ENCODE measurements at regions not wholly inside any gene's neighbourhood (a gene's known extent, or its start where the extent isn't known, plus 50 kb on each side); places are given as distances from the start of the nearest gene placed in this dataset.

GRCh38 chr1:214943054-214943453 lies 139.5 kb upstream of the KCNK2 start:
- H3K4me1 Mint-ChIP-seq (ENCODE audit: low read depth, unreplicated experiment) = no peaks in the 10 kb centered on the region
- no peak overlapping the region for H3K4me3 ChIP-seq (ENCODE audit: insufficient read depth, low read depth, low read length)
- no peaks in the 10 kb centered on the region for H3K79me2 ChIP-seq (ENCODE audit: insufficient read depth, low read length)
- H3K9ac ChIP-seq (ENCODE audit: low read length) = no peak overlapping the region
- no peaks in the 10 kb centered on the region for H3K36me3 Mint-ChIP-seq (ENCODE audit: low read depth, unreplicated experiment)
- no peak overlapping the region for H3K27ac ChIP-seq (ENCODE audit: low read depth, low read length)
- H3K9me3 ChIP-seq (ENCODE audit: insufficient read depth, low read depth, low read length) = no peaks in the 10 kb centered on the region
- peaks cover 1% of the 10 kb centered on the region for H3K9me3 Mint-ChIP-seq (ENCODE audit: unreplicated experiment)
- no peaks in the 10 kb centered on the region for H3K27me3 ChIP-seq (ENCODE audit: insufficient read depth, low read length)
- no peak overlapping the region for H3K27ac Mint-ChIP-seq (ENCODE audit: unreplicated experiment)
- DNase-seq (ENCODE audit: low read depth) (no peak), FAIRE-seq (no peak)
- no peaks in the 10 kb centered on the region for H3K27me3 Mint-ChIP-seq (ENCODE audit: low read depth, unreplicated experiment)
- H3K36me3 ChIP-seq (ENCODE audit: insufficient read depth, low read length) = no peaks in the 10 kb centered on the region
- no peak for TF ChIP-seq EZH2 (IDR thresholded peaks at IDR 0.05; ENCODE audit: insufficient read depth, low read length)
- TF ChIP-seq, protein P1, sequence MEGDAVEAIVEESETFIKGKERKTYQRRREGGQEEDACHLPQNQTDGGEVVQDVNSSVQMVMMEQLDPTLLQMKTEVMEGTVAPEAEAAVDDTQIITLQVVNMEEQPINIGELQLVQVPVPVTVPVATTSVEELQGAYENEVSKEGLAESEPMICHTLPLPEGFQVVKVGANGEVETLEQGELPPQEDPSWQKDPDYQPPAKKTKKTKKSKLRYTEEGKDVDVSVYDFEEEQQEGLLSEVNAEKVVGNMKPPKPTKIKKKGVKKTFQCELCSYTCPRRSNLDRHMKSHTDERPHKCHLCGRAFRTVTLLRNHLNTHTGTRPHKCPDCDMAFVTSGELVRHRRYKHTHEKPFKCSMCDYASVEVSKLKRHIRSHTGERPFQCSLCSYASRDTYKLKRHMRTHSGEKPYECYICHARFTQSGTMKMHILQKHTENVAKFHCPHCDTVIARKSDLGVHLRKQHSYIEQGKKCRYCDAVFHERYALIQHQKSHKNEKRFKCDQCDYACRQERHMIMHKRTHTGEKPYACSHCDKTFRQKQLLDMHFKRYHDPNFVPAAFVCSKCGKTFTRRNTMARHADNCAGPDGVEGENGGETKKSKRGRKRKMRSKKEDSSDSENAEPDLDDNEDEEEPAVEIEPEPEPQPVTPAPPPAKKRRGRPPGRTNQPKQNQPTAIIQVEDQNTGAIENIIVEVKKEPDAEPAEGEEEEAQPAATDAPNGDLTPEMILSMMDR (IDR thresholded peaks at IDR 0.05; ENCODE audit: insufficient read depth, low read depth, low read length) = no peak
- H3K4me1 ChIP-seq (ENCODE audit: insufficient read depth, low read length) = no peaks in the 10 kb centered on the region
- no peak overlapping the region for H2AFZ ChIP-seq (ENCODE audit: low read depth, low read length)
- H3K4me2 ChIP-seq (ENCODE audit: low read length) = no peak overlapping the region
- H3K4me3 Mint-ChIP-seq (ENCODE audit: unreplicated experiment) = no peak overlapping the region
- no peaks in the 10 kb centered on the region for H4K20me1 ChIP-seq (ENCODE audit: insufficient read depth, low read length)

GRCh38 chr1:214946615-214947014 lies 135.9 kb upstream of the KCNK2 start:
- Histone ChIP-seq H3K4me2 (ENCODE audit: low read length) (no peak overlapping the region), H3K27ac (ENCODE audit: low read depth, low read length) (no peak overlapping the region), H3K9ac (ENCODE audit: low read length) (no peak overlapping the region), H3K79me2 (ENCODE audit: insufficient read depth, low read length) (no peaks in the 10 kb centered on the region), H3K9me3 (ENCODE audit: insufficient read depth, low read depth, low read length) (no peaks in the 10 kb centered on the region), H2AFZ (ENCODE audit: low read depth, low read length) (no peak overlapping the region), H3K27me3 (ENCODE audit: insufficient read depth, low read length) (no peaks in the 10 kb centered on the region), H3K4me1 (ENCODE audit: insufficient read depth, low read length) (no peaks in the 10 kb centered on the region), H3K36me3 (ENCODE audit: insufficient read depth, low read length) (no peaks in the 10 kb centered on the region), H4K20me1 (ENCODE audit: insufficient read depth, low read length) (no peaks in the 10 kb centered on the region), H3K4me3 (ENCODE audit: insufficient read depth, low read depth, low read length) (no peak overlapping the region)
- no peaks in the 10 kb centered on the region for H3K4me1 Mint-ChIP-seq (ENCODE audit: low read depth, unreplicated experiment)
- no peak overlapping the region for H3K4me3 Mint-ChIP-seq (ENCODE audit: unreplicated experiment)
- no peaks in the 10 kb centered on the region for H3K9me3 Mint-ChIP-seq (ENCODE audit: unreplicated experiment)
- H3K27ac Mint-ChIP-seq (ENCODE audit: unreplicated experiment) = no peak overlapping the region
- H3K36me3 Mint-ChIP-seq (ENCODE audit: low read depth, unreplicated experiment) = no peaks in the 10 kb centered on the region
- FAIRE-seq (no peak), DNase-seq (ENCODE audit: low read depth) (no peak)
- H3K27me3 Mint-ChIP-seq (ENCODE audit: low read depth, unreplicated experiment) = no peaks in the 10 kb centered on the region
- no peak for TF ChIP-seq EZH2 (IDR thresholded peaks at IDR 0.05; ENCODE audit: insufficient read depth, low read length)
- TF ChIP-seq, protein P1 (IDR thresholded peaks at IDR 0.05; ENCODE audit: insufficient read depth, low read depth, low read length) = no peak

DNA sequence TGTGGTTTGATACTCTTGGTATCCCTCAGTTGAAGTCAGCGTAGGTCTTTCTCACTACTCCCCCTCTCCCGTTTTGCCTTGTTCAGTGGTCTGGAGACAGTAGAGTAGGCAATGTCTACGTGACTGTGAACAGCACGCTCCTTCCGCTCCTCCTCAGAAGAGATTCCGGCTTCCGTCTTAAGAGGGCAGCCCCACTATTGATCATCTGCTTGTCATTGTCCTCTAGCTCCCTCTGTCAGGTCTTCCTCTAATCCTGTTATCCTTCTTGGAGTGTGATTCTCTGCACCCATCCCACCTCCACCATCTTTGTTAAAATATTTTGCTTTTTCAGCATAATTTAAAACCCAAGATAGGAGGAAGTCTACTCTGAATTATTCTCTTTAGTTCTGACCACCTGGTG lies 129.9 kb upstream of the KCNK2 start:
- H3K4me1 ChIP-seq (ENCODE audit: insufficient read depth, low read length) = peaks cover 9% of the 10 kb centered on the region
- H3K36me3 Mint-ChIP-seq (ENCODE audit: low read depth, unreplicated experiment) = no peaks in the 10 kb centered on the region
- no peak overlapping the region for H3K4me3 ChIP-seq (ENCODE audit: insufficient read depth, low read depth, low read length)
- peaks cover 2% of the 10 kb centered on the region for H3K9me3 Mint-ChIP-seq (ENCODE audit: unreplicated experiment)
- H3K9ac ChIP-seq (ENCODE audit: low read length) = no peak overlapping the region
- H3K27ac Mint-ChIP-seq (ENCODE audit: unreplicated experiment) = no peak overlapping the region
- no peaks in the 10 kb centered on the region for H3K9me3 ChIP-seq (ENCODE audit: insufficient read depth, low read depth, low read length)
- no peaks in the 10 kb centered on the region for H3K36me3 ChIP-seq (ENCODE audit: insufficient read depth, low read length)
- FAIRE-seq = no peak
- no peak for DNase-seq (ENCODE audit: low read depth)
- no peak overlapping the region for H3K27ac ChIP-seq (ENCODE audit: low read depth, low read length)
- TF ChIP-seq, protein P1 (IDR thresholded peaks at IDR 0.05; ENCODE audit: insufficient read depth, low read depth, low read length) = no peak
- no peak for TF ChIP-seq EZH2 (IDR thresholded peaks at IDR 0.05; ENCODE audit: insufficient read depth, low read length)
- no peaks in the 10 kb centered on the region for H3K27me3 ChIP-seq (ENCODE audit: insufficient read depth, low read length)
- H3K4me3 Mint-ChIP-seq (ENCODE audit: unreplicated experiment) = no peak overlapping the region
- no peaks in the 10 kb centered on the region for H4K20me1 ChIP-seq (ENCODE audit: insufficient read depth, low read length)
- no peaks in the 10 kb centered on the region for H3K79me2 ChIP-seq (ENCODE audit: insufficient read depth, low read length)
- peaks cover 10% of the 10 kb centered on the region for H3K4me1 Mint-ChIP-seq (ENCODE audit: low read depth, unreplicated experiment)
- H3K4me2 ChIP-seq (ENCODE audit: low read length) = no peak overlapping the region
- H2AFZ ChIP-seq (ENCODE audit: low read depth, low read length) = no peak overlapping the region
- H3K27me3 Mint-ChIP-seq (ENCODE audit: low read depth, unreplicated experiment) = no peaks in the 10 kb centered on the region

All from astrocyte (in vitro differentiated cells and primary cell).